Osteoblast (primary cell): ENCODE measurements at regions not wholly inside any gene's neighbourhood (a gene's known extent, or its start where the extent isn't known, plus 50 kb on each side); places are given as distances from the start of the nearest gene placed in this dataset.
"Not testable (repeated sequence)": the region's sequence is repeated elsewhere in the genome, so short reads cannot be mapped to it uniquely, and the experiment has no call there.

Source experiments
- DNase-seq: peaks from one replicate; pipeline ENCODE4 v3.0.0; 2011; ENCODE audit warnings: low spot score, mixed read lengths; ENCODE audit not compliant: insufficient read length; ENCODE audit errors: missing footprints
- H2AFZ ChIP-seq: 2 replicates; pipeline ENCODE4 v1.6.0; 2011; ENCODE audit warnings: mild to moderate bottlenecking, low read length
- H3K27ac ChIP-seq: 2 replicates; pipeline ENCODE4 v1.5.1; 2011; ENCODE audit warnings: mild to moderate bottlenecking, low read depth, low read length, moderate library complexity
- H3K27me3 ChIP-seq: 2 replicates; pipeline ENCODE4 v1.6.0; 2012; ENCODE audit warnings: mild to moderate bottlenecking, control low read depth, inconsistent platforms, low read length, moderate library complexity; ENCODE audit not compliant: insufficient read depth
- H3K36me3 ChIP-seq: 2 replicates; pipeline ENCODE4 v1.5.1; 2011; ENCODE audit warnings: mild to moderate bottlenecking, low read length, control low read depth, moderate library complexity; ENCODE audit not compliant: insufficient read depth
- H3K4me1 ChIP-seq: 2 replicates; pipeline ENCODE4 v1.5.1; 2011; ENCODE audit warnings: mild to moderate bottlenecking, low read length, control low read depth, moderate library complexity; ENCODE audit not compliant: insufficient read depth
- H3K4me2 ChIP-seq: 2 replicates; pipeline ENCODE4 v1.6.0; 2011; ENCODE audit warnings: mild to moderate bottlenecking, low read length; ENCODE audit not compliant: insufficient read depth
- H3K4me3 ChIP-seq: fragments of 200-600 bp; sonication (generic); 3 replicates; pipeline ENCODE4 v1.5.1; 2012; ENCODE audit warnings: mild to moderate bottlenecking, low read length, inconsistent platforms; ENCODE audit not compliant: insufficient read depth
- H3K79me2 ChIP-seq: 2 replicates; pipeline ENCODE4 v1.6.0; 2012; ENCODE audit warnings: mild to moderate bottlenecking, low read length, control low read depth, inconsistent platforms; ENCODE audit not compliant: insufficient read depth
- H3K9me3 ChIP-seq: 2 replicates; pipeline ENCODE4 v1.5.1; 2011; ENCODE audit warnings: low read depth, low read length, control low read depth
- H4K20me1 ChIP-seq: 2 replicates; pipeline ENCODE4 v1.6.0; 2012; ENCODE audit warnings: mild to moderate bottlenecking, low read length, control low read depth; ENCODE audit not compliant: insufficient read depth
- CTCF ChIP-seq: IDR thresholded peaks from 2 replicates; pipeline ENCODE4 v1.5.1; 2011; ENCODE audit warnings: mild to moderate bottlenecking, low read depth, low read length, moderate library complexity; ENCODE audit errors: extremely low read depth

GRCh38 chr22:49513358-49513851, 314.3 kb downstream of the BRD1 start:
- no peak for TF ChIP-seq CTCF
- no peak for DNase-seq
- no peaks in the 10 kb centered on the region for H3K36me3 ChIP-seq
- no peaks in the 10 kb centered on the region for H3K4me1 ChIP-seq
- no peaks in the 10 kb centered on the region for H3K27me3 ChIP-seq
- no peak overlapping the region for H3K4me2 ChIP-seq
- H3K79me2 ChIP-seq: no peaks in the 10 kb centered on the region
- peaks cover 5% of the 10 kb centered on the region for H3K9me3 ChIP-seq
- no peak overlapping the region for H2AFZ ChIP-seq
- H3K4me3 ChIP-seq: no peak overlapping the region
- H4K20me1 ChIP-seq: no peaks in the 10 kb centered on the region
- no peak overlapping the region for H3K27ac ChIP-seq

DNA sequence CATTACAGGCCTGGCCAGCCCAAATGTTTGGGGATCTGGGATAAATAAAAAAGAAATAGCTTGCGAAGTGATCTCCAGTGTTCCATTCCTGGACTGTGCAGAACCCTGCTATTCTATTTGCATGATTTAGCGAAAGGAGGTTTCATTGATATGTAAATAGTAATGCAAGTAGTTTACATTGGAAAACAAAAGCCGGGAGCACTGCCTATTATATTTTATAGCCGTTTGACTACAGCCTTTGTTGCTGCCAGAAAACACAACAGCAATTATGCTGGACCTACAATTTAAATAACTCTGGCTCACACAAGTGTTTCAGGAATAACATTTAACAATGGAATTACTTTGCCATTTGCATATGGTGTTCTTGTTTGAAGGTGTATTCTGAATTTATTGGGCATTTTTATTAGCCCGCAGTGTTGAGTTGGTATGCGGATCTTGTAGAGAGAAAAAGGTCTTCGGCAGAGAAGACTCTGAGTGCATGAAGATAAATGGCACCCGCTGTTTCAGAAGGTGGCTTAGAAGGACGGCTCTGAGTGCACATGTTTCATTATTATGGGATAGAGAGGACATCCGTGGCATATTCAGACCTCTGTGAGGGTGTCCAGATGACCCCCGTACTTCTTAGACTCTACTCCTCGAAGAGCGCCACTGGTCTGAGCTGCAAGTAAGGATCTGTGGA, 315.0 kb downstream of the BRD1 start:
- no peak for TF ChIP-seq CTCF
- no peaks in the 10 kb centered on the region for H3K27me3 ChIP-seq
- H3K9me3 ChIP-seq: peaks cover 5% of the 10 kb centered on the region
- no peaks in the 10 kb centered on the region for H3K36me3 ChIP-seq
- H3K4me1 ChIP-seq: no peaks in the 10 kb centered on the region
- no peaks in the 10 kb centered on the region for H4K20me1 ChIP-seq
- no peak for DNase-seq
- H3K79me2 ChIP-seq: no peaks in the 10 kb centered on the region
- no peak overlapping the region for H3K4me3 ChIP-seq
- no peak overlapping the region for H3K4me2 ChIP-seq
- no peak overlapping the region for H2AFZ ChIP-seq
- H3K27ac ChIP-seq: no peak overlapping the region

DNA sequence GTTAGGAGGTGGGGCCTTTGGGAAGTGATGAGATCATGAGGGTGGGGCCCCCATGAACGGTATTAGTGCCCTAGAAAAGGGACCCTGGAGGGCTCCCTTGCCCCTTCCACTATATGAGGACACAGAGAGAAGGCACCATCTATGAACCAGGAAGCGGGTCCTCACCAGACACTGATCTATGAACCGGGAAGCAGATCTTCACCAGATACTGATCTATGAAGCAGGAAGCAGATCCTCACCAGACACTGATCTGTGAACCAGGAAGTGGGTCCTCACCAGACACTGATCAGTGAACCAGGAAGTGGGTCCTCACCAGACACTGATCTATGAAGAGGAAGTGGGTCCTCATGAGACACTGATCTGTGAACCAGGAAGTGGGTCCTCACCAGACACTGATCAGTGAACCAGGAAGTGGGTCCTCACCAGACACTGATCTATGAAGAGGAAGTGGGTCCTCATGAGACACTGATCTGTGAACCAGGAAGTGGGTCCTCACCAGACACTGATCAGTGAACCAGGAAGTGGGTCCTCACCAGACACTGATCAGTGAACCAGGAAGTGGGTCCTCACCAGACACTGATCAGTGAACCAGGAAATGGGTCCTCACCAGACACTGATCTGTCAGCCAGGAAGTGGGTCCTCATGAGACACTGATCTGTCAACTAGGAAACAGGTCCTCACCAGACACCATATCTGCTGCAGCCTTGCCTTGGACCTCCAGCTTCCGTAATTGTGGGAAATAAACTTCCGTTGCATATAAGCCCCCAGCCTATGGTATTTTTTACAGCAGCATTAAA, 316.1 kb downstream of the BRD1 start:
- H3K4me3 ChIP-seq, H3K4me2 ChIP-seq, DNase-seq, H3K27ac ChIP-seq, H3K27me3 ChIP-seq, H3K79me2 ChIP-seq, H3K9me3 ChIP-seq, H2AFZ ChIP-seq, H3K36me3 ChIP-seq, H4K20me1 ChIP-seq, H3K4me1 ChIP-seq: not testable (repeated sequence)

DNA sequence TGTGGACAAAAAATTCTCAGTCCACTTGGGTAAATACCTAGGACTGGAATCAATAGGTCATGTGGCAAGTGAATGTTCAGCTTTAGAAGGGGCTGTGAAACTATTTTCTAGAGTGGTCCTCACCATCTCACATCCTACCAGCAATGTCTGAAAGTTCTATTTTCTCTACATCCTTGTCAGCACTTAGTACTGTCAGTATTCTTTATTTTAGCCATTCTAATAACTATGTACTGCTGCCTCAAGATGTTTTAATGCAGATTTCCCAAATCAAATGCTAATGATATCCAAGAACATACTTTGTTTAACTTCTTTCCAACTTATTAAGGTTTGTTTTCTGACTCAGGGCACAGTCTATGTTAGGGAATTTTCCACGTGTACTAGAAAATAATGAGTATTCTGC, 317.0 kb downstream of the BRD1 start:
- H3K4me1 ChIP-seq: no peaks in the 10 kb centered on the region
- H3K36me3 ChIP-seq: no peaks in the 10 kb centered on the region
- H3K4me2 ChIP-seq: no peak overlapping the region
- H3K9me3 ChIP-seq: peaks cover 7% of the 10 kb centered on the region
- no peaks in the 10 kb centered on the region for H3K79me2 ChIP-seq
- H3K27ac ChIP-seq: no peak overlapping the region
- no peak for TF ChIP-seq CTCF
- H3K27me3 ChIP-seq: no peaks in the 10 kb centered on the region
- DNase-seq: no peak
- no peak overlapping the region for H2AFZ ChIP-seq
- no peak overlapping the region for H3K4me3 ChIP-seq
- H4K20me1 ChIP-seq: no peaks in the 10 kb centered on the region
